ENCODE measurements at regions not wholly inside any gene's neighbourhood (a gene's known extent, or its start where the extent isn't known, plus 50 kb on each side); places are given as distances from the start of the nearest gene placed in this dataset.

DNA sequence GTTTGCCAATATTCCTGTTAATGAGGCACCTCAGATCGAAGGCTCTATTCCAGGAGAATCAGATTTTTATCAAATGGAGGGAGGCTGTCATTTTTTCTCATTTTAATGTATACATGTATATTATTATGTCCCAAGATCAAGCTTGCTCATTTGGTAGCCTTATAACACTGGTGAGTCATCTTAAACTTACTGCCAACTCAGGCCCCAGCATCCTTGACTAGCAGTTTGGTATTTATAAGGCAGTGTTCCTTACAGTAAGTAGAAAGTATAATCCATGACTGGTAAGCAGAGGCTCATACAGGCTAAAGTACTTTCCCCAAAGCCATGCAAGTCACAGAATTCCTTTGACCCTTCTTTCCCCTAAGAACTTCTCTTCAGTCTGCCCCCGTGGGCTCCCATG lies 90.7 kb upstream of the NR3C1 start:
- DNase-seq = no peak

DNA sequence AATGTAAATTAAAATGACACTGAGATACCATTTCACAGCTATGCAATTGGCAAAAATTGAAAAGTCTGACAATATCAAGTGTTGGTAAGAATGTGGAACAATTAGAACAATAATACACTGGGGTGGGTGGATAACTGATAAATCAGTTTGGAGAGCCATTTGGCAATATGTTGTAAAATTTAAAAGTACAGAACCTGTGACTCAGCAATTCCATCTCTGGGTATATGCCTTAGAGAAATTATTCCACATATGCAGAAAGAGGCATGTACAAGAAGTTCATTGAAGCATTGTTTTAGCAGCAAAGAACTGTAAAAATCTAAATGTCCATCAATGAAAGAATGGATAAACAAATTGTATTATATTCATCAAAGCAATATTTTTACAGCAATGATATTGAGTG lies 89.3 kb upstream of the NR3C1 start:
- DNase-seq = no peak

DNA sequence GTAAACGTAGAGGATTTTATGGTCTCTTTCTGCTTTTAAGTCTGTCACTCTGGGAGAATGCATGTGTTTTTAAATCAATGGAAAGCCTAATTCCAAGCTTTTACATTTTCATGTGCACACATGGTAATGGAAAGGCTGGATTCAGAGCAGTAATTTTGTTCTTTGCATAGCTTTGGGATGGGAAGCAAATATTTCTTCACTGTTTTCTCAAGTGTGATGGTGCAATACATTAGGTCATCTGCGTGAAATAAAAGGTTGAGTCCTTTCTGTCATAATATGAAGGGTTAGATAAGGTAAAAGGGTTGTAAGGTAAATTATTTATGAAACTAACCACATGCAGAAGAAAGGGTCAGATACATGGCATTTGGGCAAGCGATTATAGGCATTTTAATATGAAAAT lies 88.2 kb upstream of the NR3C1 start:
- DNase-seq = no peak

DNA sequence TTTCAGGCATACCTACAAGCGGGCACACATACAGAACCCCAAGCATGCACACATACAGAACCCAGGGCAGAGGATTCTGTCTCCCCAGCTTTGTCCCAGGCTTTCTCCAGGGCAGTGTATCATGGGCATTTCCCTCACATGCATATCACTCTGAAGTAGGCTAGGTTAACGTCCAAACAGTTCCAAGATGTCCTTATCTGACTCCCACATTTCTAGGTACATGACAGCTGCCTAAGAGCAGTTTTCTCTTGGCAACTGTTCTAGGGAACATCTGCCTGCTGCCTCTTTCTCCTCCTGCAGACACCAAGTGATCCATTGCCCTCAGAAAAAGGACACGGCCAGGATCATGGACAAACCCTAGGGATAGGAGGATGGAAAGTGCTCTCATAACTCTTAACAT lies 84.9 kb upstream of the NR3C1 start:
- DNase-seq = no peak

DNA sequence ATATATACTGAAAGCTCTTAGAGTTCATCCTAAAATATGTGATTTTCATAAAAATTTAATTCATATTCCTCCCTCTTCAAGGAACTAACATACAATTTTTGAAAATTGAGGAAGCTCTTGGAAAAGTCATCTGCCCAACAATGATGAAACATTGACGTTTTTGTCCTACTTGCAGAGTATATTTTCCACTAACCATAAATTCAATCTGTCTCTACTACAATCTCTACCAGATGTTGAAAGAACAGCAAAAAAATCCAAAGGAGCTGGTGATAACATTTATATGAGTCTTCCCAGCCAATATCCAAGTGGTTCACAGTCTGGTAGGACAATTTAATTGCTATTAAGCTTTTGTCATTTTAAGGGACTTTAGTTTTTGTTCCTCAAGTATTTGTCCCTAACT lies 81.1 kb upstream of the NR3C1 start:
- no peak for DNase-seq

DNA sequence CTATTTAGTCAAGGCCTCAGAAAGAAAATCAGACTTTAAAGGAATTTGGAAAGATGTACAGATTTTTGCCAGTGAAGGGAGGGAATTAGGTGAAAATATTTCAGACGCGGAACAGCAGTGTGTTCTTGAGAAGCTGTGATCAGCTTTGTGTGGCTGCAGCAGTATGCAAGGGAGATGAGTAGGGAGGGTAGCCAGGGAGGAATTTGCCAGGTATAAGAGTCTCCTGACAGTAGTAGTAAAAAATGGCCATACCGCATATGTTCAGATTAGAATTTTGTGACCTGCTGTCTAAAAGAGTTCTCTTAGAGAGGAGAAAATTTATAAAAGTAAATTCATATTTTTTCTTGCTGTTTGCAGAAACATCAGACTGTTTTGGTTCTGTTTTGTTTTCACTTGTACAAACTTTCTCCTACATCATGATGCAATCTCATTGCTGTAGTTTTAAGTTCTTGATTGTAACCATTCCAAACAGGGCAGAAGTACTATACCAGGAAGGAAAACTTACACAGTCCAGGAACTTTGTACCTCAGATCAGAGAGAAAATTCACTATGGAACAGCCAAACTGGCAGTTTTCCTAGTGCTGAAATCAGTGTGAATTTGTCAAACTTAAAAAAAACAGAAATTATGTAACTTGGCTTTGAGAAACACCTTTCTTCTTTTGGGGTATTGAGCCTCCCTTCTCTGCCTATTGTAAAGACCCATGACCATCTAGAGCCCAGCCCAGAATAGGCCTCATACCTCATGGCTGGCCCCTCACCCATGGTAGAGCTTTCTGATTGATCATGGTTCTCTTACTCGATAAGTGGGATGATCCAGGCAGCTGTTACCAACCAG lies 78.4 kb upstream of the NR3C1 start:
- no peak for DNase-seq

DNA sequence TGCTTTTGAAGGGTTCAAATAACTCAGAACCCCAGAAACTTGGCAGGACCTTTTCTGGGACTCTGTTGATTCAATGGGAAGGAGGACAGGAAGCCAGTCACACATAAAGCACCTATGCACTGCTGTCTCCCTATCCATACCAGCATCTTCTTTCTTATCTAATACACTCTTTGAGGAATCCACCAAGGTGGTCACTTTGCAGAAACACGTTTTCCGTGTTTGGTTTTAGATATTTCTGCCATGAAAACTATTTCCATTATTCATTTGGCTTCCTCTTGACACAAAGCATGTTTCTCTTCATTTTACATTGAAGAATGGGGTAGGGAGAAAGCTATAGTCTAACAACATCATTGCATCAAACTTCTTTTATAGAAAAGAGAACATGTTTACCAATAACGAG lies 76.5 kb upstream of the NR3C1 start:
- no peak for DNase-seq

DNA sequence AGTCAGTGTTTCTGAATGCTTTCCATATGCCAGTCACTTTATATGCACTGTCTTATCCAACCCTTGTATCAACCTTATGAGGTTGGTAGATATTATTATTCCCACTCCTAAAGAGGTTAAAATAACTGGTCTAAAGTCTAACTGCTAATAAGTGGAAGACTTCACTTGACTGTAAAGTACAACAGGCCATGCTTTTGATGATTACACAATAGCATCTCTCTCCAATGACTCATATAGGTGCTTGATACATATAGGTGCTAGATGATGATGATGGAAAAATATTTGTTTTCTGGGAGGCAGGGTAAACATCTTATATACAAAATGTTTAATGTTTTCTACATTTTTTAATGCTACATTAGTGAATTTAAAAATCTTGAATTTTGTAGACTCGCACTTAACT lies 75.9 kb upstream of the NR3C1 start:
- DNase-seq = no peak

DNA sequence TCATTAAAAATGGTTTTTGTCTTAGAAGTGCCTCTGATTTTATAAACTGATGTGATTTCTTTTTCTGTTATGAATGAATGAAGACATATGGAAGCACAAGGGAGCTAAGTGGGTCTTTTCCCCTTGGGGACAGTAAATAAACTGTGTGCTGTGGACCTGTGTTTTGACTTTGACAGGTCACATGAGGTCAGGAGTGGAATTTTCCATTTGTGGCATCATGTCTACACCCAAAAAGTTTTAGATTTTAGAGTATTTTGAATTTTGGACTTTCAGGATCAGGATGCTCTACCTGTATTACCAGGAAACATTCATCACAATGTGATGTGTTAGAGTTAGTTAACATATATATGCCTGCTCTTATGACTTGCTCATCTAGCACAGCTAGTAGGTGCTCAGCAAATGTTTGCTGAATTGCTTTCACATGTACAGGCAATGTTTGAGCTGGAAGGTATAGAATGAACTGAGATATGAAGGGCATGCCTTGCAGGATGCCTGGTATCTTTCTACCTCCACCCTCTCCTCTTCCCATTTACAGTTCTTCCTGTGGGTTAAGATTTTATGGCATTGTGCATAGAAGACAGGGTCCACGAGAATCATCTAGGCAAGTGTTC lies 73.2 kb upstream of the NR3C1 start:
- no peak for DNase-seq

DNA sequence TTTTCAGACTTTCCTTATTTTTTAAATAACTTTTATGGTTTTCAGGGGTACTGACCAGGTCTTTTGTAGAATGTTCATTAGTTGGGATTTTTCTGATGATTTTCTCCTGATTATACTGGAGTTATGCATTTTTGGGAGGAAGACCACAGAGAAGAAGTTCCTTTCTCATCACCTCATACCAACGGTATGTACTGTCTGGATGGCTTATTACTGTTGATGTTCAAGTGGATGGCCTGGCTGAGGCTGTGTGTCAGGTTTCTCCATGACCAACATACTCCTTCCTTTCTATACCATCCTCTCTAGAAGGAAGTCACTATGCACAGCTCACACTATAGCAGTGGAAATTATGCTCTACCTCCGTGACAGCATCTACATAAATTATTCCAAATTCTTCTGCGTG lies 71.1 kb upstream of the NR3C1 start:
- DNase-seq = no peak

DNA sequence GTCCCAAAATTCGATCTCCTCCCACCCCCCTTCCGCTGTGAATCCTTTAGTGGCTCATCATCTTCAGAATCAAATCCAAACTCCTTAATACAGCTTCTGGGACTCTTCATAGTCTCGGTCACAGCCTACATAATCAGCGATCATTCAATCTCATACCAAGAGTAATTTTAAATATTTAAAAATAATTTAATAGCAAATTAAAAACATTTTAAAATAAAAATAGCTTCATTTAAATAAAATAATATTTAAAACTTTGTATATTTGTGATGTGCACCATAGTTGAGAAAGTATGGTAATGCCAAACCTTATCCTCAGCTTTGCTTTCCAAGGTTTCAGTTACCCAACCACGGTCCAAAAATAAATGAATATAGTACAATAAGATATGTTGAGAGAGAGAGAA lies 70.0 kb upstream of the NR3C1 start:
- no peak for DNase-seq

DNA sequence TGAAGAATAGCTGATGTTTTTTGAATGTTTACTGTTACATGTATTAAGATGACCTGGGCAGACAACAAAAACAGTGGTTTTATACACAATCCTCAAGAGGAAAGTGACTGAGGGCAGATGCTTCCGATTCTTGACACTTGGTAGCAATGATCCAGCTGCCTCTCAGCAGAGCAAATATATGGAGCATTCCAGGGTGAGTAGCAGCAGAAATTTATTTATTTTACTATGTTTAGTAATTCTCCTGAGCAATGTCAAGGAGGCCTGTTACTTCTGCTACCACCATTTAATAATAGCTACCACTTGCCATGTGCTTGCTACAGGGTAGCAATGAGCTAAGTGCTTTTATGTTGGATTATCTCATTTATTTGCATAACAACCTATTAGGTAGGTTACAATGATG lies 69.1 kb upstream of the NR3C1 start:
- no peak for DNase-seq

DNA sequence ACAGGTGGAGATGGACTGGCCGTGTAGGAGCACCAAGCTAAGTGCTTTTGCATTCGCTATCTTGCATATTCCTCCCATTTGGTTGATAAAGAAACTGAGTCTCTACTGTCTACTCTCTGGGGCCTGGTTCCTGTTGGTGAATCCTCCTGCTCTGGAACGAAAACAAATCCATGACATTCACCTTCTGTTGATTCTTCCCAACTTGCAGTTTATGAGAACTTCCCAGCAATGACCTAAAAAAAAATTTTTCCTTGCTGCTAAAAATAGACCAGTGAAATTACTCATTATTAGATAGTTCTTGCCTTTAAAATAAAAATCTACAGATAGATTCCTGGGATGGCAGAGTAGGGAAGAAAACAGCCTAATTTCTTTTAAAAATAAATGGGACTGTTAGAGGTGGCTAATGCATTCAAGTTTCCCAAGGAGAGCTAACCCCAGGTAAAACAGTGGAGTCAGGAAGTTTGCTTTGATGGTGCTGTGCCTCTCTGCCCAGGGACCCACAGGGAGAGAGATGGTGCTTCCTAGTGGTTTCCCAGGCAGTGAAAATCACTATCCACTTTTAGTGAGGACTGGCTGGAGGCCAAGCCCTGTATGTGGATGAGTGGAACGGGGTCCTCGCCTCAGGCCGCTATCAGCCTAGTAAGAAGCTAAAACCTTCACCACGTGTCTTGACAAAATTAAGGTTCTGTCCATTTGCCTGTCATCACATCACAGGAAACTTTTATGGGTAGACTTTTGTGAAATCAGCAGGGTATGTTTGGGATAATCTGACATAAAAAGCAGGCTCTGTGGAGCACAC lies 68.4 kb upstream of the NR3C1 start:
- DNase-seq = no peak

DNA sequence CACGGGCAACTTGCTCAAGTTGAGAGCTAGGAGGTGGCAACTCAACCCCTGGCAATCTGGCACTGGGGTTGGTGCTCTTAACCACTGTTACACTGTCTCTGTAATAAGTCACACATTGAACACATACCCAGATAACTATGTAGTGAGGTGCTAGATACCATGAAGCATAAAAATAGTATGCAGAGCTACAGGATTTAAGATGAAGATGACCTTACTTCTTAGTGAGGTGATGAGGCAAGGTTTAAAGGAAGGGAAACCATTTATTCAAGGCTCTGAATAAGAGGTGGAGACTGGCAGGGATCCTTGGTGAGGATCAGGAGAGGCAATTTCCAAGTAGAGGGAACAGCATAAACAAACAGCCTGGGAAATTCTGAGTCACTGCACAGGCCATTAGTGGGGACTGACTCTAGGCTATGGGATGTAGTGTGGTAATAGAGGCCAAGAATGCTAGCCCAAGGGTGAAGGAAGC lies 67.6 kb upstream of the NR3C1 start:
- DNase-seq = no peak

DNA sequence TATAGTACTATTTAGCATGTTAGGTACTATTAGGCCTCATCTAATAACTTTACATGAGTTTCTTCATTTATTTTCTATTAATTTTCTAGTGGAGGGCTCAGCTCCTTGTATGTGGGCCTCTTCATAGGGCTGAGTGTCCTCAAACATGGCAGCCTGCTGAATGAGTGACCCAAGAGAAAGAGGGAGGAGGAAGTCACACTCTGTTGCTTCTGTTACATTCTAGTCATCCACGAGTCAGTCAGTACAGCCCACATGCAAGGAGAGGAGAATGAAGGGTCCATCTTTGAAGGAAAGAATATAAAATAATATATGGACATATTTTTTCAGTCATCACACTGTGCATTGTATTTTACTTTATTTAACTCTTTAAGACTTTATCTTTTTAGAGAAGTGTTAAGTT lies 66.6 kb upstream of the NR3C1 start:
- no peak for DNase-seq

DNA sequence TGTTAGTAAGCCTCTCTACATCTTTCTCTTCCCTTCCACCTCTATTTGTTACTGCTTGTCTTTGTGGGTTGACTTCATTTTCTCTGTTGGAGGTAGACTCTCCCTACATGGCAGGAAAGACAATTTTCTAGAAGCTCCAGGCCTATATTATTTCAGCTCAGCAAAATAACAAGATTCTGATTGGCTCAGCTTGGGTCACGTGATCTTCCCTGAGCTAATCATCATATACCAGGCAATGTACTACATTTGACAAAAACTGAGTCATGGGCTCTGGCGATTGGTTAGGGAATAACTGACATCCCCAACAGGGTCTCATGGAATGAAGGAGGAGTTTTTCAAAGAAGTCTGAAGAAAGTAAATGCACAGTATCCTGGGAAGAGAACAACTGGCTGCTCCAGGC lies 65.6 kb upstream of the NR3C1 start:
- no peak for DNase-seq

DNA sequence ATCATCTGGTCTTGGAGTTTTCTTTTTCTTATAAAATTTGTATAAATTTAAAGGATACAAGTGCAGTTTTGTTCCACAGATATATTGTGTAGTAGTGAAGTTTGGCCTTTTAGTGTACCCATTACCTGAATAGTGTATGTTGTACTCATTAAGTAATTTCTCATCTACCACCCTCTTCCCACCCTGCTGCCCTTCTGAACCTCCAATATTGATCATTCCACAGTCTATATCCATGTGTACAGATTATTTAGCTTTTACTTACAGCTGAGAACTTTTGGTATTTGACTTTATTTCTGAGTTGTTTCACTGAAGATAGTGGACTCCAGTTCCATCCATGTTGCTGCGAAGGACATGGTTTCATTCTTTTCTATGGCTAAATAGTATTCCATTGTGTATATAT lies 63.1 kb upstream of the NR3C1 start:
- DNase-seq = no peak

DNA sequence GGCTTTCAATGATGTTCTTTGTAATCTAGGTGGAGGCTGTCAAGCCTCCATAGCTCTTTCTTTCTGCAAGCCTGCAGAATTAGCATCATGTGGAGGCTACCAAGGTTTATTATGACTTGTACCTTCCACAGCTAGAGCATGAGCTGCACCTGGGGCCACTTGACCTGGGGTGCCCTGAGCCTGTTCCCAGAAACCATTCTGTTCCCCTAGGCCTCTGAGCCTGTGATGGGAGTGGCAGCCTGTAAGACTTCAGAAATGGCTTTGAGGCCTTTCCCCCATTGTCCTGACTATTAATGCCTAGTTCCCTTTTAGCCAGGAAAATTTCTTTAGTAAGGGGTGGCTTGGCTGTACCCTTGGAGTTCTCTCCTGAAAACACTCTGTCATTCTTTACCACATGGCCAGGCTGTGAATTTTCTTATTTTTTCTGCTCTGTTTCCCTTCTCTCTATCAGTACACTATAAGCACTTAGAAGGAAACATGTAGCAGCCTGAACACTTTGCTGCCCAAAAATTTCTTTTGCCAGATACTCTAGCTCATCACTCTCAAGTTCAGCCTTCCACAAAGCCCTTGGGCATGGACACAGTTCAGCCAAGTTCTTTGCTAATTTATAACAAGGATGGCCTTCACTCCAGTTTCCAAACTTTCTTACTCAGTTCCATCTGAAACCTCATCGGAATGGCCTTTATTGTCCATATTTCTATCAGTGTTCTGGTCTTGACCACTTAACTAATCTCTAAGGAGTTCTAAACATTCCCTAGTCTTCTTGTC lies 61.4 kb upstream of the NR3C1 start:
- no peak for DNase-seq

DNA sequence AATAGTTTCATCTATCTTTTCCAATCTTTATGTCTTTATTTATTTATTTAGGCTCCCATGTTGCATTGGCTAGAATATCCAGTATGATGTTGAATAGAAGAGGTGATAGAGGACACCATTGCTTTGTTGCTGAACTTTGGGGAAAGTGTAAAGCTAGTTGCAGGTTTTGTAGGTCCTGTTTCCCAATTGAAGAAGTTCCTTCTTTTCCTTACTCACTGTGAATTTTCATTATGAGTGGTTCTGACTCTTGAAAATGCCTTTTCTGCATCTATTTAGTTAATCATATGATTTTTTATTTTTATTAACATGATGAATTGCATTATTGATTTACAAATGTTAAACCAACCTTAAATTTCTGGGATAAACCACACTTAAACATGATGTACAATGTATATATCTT lies 58.9 kb upstream of the NR3C1 start:
- no peak for DNase-seq

DNA sequence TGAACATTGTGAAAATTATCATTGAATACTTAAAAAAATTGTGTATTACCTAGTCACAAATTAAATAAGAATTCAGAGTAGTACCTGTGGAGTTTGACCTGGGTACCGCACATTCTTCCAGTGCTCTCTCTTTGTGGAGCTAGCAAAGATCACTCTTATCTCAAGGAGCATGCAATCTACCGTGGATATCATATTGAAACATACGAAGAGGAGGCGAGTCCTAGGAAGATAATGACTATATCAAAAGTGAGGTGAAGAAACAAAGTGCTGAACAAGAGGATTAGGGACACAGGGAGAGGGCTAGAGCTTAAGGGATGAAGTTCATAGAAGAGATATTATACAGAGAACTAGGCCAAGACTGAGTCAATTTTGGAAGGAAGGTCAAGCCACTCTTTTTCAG lies 55.9 kb upstream of the NR3C1 start:
- no peak for DNase-seq

DNA sequence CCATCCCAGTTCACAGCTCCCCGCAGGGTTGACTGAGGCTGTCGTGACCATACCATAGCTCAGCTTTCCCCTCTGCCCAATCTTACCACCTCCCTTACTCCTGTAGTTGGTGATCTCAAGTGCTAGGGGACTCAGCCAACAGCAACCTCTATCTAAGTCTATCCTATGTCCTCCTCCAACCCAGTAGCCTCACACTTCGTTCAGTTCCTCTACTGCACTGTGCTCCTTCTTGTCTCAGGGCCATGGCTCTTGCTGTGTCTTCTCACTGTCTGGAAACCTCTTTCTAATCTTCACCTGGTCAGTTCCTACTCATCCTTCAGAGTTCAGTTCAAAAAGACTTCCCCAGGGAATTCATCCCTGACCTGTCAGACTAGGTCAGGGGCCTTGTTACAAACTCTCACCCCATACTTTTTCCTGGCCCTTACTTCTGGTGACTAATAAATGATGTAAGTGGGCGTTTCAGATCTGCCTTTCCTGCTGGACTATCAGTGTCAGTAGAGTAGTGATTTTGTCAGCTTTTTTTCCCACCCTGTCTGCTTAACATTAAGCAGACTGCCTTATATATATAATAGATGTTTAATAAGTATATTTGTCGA lies 53.6 kb upstream of the NR3C1 start:
- DNase-seq = no peak

DNA sequence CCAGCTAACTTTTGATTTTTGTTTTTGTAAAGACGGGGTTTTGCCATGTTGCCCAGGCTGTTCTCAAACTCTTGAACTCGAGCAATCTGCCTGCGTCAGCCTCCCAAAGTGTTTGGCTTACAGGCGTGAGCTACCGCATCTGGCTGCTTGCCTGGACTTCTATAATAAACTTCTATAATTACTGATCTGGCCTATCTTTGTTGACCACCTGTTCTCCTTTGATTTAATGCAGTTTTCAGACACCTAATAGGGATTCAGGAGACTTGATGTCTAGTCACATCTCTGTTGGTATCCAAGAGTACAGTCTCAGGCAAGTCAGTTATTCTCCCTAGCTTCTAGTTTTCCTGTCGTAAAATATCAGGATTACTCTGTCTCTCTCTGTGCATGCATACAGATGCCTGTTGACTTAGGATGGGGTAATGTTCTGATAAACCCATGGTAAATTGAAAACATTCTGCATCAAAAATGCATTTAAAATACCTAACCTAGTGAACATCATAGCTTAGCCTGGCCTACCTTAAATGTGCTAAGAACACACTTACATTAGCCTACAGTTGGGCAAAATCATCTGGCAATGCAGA lies 51.5 kb upstream of the NR3C1 start:
- no peak for DNase-seq

Measured in right kidney (tissue), 1 donor.